SKM-1 treated with dmso at 0.1 percent for 144 hours (cell line): ENCODE measurements at regions not wholly inside any gene's neighbourhood (a gene's known extent, or its start where the extent isn't known, plus 50 kb on each side); places are given as distances from the start of the nearest gene placed in this dataset.

ENCODE experiments used
- DNase-seq: peaks from one replicate; lab custom pipeline; 2025; ENCODE audit not compliant: unreplicated experiment; lab: John Stamatoyannopoulos, UW

DNA sequence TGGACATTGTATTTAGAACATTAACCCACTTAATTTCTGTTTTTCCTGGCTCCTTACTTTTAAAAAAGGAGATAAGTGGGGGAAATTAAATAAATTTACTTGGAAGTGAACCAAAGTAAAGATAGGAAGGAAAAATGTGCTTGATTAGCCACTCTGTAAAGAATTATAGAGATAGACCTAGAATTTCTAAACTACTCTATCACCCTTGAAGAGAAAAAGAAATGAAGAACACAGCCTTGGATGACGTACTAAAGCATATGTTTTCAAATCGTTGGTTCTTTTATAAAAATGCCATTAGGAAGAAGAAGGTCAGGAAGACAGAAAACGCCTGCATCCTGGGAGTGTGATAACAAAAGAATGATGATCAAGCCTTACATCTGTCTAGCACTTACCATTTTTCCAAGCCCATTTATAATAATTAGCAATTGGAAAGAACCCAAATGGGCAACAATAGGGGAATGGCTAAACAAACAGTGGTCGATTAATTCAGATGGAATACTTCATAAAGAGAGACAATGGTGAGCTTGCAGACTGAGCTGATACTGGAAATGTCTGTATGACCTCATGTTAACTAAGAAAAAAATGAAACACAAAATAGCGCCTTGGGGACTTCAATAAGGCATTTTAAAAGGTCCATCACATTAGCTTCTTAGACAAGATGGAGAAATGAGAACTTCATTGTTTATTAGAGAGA lies 81.0 kb upstream of the LRRC55 start:
- no peak for DNase-seq

DNA sequence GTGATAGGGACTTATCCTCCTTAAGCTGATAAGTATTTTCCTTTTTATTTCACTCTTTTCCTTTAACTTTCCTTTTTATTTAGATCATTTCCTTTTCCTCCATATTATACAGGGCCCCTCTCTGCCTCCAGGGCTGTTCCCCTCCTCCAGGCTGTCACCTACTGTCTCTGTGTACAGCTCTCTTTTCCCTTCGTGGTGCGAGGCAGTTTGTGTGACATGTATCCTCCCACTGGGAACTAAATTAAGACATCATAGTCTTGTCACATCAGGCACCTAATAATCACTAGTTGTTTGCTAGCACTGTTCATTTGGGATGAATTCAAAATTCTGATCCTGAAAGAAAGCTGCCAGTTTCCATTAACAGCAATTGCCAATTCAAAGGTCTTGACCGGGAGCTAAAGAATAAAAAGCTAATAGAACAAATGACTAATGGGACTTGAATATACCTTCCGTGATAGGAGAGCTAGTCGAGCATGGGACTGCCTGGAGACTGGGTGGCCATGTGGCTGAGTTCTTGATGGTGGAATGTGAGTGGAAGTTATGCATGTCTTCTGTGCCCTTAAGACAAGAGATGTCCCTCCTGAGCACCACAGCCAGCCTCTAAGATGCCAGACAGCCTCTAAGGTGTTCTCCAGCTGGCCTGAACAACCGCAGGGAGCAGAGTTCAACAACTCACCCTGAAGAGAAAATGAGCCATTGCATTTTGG lies 77.7 kb upstream of the LRRC55 start:
- no peak for DNase-seq

DNA sequence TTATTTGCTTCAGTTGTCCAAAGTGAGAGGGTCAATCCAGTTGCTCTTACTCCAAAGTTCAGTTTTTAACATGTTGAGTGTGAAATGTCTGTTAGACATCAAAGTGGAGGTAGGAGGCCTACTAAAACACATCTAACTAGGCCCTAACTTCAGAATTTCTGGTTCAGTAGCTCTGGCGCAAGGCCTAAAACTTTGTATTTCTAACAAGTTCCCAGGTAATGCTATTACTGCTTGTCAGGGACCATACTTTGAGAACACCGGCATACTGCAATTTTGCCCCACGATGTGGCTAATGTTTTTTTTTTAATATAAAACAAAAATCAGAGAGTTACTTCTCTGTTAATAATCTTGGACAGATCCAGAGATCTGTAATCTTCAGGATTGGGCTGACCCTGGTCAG lies 72.4 kb upstream of the LRRC55 start:
- DNase-seq, result no peak

DNA sequence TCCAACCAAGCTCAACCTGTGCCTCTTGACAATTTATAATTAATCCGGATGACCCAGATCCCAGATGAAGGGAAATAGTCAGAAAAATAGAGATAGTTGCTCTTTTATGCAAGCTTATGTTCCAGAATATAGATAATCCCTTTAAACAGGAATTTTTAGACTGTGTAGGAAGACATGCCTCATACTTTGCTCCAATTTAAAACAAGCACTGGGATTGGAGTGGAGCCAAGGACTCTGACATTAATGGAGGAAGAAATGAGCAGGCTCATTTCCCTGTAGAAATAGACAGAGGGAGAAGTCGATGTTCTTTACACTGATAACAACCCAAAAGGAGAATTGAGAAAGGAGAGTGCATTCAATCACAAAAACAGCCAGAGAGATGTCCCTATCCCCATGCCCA lies 70.1 kb upstream of the LRRC55 start:
- DNase-seq, result no peak

DNA sequence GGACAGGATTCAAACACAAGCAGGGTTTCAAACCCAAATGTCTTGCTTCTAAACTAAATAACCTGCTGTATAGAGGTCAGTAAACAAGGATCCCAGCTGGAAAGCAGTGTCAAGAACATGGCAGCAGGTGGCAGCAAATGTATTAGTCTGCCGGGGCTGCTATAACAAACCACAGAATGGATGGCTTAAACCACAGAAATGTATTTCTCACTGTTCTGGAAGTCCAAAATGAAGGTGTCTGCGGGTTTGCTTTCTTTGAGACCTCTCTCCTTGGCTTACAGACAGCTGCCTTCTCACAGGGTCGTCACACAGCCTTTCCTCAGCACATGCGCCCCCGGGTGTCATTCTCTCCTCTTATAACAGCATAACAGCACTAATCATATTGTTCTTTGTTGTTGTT lies 65.1 kb upstream of the LRRC55 start:
- peak; percentile 46 for DNase-seq

DNA sequence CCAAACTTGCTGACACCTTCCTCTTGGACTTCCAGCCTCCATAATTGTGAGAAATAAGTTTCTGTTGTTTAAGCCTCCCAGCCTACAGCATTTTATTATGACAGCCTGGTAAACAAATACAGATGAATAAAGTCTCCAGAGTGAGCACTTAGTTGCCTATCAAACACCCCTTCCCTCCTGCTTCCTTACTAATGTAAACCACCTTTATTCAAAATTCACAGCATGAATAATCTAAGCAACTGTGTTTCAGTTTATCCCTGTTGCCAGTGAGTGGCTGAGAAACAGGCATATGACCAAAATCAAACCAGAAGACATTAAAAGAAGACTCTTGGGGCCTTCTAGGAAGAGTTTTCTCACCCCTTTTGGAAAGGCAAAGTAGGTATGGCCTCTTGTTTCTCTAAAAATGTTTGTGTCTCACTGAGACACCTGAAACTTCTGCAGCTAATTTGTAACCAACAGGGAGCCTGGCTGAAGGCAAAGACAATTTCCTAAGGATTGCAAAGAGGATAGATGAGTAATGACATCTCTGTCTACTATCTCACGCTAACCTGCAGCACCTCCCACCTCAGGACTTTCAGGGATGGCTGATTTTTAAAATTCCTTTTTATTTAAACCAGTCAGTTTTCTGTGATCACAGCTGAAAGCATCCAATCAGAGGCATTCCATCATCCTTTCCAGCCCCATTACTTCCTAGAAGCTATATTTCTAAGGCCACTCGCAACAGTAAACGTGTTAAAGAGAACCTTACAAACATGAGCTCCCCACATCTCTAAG lies 61.4 kb upstream of the LRRC55 start:
- no peak for DNase-seq

DNA sequence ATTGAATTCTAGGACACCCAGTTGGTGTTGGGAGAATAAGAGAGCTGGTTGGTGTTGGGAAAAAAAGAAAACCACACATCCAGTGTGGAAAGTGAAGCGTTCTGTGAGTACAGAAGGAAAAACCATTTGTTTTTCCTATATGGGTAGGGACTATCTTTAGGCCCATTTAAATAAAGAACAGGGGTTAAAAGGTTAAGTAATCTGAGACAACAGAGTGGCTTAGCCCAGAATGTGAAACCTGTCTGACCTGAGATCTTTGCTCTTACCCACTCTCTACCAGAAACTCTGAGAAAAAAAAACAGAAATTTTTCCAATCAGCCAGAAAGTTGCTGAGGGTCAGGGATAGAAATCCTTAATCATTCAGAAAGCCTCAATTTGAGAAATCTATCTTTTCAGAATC lies 59.8 kb upstream of the LRRC55 start:
- no peak for DNase-seq

DNA sequence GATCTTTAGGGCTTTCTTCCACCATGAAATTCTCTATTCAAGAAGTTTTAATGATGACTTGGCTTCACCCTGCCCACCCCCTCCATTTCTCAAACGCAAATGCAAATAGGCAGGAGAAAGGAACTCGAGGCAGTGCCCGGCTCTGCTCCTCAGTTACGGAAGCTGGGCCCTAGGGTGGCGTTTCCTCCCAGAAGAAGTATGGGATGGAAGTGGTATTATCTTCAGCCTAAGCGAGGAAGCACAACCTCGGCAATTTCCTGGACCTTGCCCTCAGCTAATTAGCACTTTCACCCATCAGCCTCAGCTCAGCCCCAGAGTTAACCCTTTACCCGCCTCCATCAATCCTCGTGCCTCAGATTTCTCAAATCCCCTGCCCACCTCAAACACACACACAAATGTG lies 58.2 kb upstream of the LRRC55 start:
- DNase-seq, result no peak

DNA sequence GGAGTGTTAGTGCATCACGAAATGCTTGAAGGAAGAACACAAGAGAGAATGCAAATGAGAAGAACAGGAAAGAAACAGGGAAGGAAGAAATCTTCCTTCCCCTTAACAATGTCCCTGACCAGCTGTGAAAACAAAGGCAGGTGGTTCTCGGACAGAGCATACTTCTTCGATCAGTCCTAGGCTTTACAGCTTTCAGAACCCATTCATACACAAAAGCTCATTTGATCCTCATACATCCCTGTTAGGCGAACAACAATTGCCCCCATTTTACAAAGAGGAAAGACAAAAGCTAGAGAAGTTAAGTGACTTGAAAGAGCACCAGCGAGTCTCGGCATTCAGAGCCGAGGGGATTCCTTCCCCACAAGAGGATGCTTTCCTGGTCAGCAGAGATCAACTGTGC lies 57.2 kb upstream of the LRRC55 start:
- DNase-seq, result no peak

DNA sequence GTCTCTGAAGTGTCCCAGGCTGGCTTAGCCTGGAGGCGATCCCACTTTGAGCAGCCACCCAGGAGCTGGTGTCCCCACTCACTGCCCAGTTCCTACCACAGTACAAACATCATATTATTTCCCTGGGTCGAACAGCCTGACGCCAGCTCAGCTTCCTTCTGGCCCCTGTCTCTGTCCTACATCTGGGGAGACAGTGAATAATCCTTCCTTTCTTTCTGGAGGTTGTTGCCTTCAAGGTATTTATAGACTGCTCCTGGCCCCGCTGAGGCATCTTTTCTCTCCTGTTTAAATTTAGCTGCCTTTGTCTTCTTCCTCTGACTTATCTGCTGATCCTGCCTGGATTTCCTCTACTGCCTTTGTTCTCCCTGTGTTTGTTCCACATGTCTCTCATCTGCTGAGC lies 56.8 kb upstream of the LRRC55 start:
- no peak for DNase-seq

DNA sequence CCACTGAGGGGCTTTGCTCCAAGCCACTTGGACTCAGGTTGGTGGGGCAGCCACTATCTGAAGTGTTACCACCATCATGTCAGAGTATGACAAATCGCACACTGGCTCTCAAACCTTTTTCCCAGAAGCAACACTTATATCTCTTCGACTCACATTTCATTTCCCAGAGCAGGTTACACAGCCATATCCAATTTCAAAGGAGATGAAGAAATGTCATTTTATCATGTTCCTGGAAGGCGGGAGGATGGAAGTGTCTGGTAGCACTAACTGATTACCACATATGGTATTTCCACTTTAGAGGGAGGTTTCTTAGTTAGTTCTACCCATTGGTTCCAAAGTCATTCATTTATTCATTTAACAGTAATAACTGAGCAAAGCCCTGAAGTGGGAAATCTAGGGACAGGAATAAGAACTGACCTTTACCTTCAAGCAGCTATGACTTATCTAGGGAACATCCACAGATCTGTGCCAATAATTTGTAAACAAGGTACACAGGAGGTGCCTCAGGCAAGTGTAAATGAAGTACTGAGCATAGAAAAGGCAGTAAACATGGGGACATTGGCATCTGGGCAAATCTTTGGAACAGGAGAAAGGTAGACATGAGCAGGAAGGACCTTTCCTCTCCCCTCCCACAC lies 54.9 kb upstream of the LRRC55 start:
- DNase-seq, result no peak

DNA sequence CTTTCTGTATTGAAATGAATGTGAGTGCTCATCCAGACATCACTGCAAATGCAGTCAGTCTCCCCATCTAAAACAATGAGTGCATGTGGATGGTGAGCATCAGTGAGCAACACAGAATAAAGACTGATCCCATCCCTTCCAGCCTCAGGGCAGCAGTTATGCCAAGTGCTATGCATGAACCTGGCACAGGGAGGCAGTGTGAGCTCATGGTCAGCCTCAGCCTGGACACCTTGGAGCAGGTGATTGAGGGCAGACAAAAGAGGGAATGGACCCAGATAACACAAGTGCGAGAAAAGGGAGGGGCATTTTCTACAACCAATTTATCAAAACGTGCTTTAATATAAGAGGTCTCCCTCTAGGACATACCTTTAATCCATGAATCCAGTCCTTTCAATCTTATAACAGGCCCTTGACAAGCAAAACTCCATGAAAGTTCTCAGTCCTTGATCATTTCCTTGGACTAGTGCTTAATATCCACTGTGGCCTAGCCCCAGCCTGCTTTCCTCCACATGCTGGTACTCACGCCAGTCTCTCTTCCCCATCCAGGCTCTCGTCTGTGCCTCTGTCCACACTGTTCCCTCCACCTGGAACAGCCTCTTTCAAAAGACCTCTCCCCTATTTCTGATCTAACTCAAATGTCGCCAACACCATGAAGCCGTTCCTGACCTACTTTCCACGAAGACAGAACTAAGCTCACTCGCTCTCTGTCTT lies 50.5 kb upstream of the LRRC55 start:
- DNase-seq, result no peak
